OCI-LY1 (cell line): ENCODE measurements at regions not wholly inside any gene's neighbourhood (a gene's known extent, or its start where the extent isn't known, plus 50 kb on each side); places are given as distances from the start of the nearest gene placed in this dataset.

Experiments
- EZH2 ChIP-seq: fragments of 200-600 bp; sonication (generic), shearing (Covaris generic); IDR thresholded peaks from 2 replicates; pipeline ENCODE4 v1.8.0; 2017; ENCODE audit warnings: borderline replicate concordance, mixed run types, mild to moderate bottlenecking, antibody characterized with exemption, low read length, moderate library complexity, mixed read lengths
- TF ChIP-seq, protein P1 (sequence below): fragments of 200-600 bp; sonication (generic), shearing (Covaris generic); IDR thresholded peaks from 2 replicates; pipeline ENCODE4 v1.5.1; 2017; ENCODE audit warnings: mild to moderate bottlenecking, antibody characterized with exemption, low read length, moderate library complexity, mixed read lengths

DNA sequence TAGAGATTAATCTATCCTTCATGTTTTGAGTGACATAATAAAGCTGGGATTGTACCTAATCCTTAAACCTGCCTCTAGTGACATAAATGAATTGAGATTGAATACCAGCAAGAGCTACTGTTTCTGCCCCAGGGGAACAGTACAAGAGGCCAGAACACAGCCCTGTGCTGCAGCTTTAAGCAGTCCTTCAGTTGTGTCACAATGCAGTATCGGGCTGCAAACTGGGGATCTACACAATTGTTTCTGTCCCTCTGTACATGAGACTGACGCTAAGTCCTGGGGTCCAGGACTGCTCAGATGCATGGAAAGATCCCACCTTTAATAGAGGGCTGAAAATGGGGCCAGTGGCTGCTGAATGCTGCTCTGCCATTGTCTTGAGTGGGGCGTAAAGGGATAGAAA lies 87.5 kb downstream of the MINAR1 start:
- TF ChIP-seq, protein P1, sequence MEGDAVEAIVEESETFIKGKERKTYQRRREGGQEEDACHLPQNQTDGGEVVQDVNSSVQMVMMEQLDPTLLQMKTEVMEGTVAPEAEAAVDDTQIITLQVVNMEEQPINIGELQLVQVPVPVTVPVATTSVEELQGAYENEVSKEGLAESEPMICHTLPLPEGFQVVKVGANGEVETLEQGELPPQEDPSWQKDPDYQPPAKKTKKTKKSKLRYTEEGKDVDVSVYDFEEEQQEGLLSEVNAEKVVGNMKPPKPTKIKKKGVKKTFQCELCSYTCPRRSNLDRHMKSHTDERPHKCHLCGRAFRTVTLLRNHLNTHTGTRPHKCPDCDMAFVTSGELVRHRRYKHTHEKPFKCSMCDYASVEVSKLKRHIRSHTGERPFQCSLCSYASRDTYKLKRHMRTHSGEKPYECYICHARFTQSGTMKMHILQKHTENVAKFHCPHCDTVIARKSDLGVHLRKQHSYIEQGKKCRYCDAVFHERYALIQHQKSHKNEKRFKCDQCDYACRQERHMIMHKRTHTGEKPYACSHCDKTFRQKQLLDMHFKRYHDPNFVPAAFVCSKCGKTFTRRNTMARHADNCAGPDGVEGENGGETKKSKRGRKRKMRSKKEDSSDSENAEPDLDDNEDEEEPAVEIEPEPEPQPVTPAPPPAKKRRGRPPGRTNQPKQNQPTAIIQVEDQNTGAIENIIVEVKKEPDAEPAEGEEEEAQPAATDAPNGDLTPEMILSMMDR = no peak
- TF ChIP-seq EZH2 = no peak
